Natural killer cell treated with Interleukin-12 subunit alpha and Interleukin-12 subunit beta and Interleukin-15 and Interleukin-18, amount 100 ng/mL, for 72 hours (primary cell): ENCODE measurements at regions not wholly inside any gene's neighbourhood (a gene's known extent, or its start where the extent isn't known, plus 50 kb on each side); places are given as distances from the start of the nearest gene placed in this dataset.
"Not testable (repeated sequence)": the region's sequence is repeated elsewhere in the genome, so short reads cannot be mapped to it uniquely, and the experiment has no call there.

Experiments used
- ATAC-seq, 2 donors: fragments of 150-1000 bp; cut with Tn5 transposase in 1 of 2; sonication (Bioruptor Pico), chemical (Tn5 transposase) in 1 of 2; 2 replicates each; pipeline ENCODE4 v1.10.0; 2021
- DNase-seq: peaks from one replicate; pipeline ENCODE4 v3.0.0; 2022; ENCODE audit warnings: low spot score
- H3K27ac Mint-ChIP-seq, 2 donors: 1 replicate in 1 of 2; 2 replicates in 1 of 2; pipeline ENCODE4 v1.8.0; 2022; ENCODE audit warnings: mixed read lengths in 2 of 2, mild to moderate bottlenecking in 1 of 2, moderate library complexity in 1 of 2
- H3K27me3 Mint-ChIP-seq, 2 donors: 1 replicate in 1 of 2; 2 replicates in 1 of 2; pipeline ENCODE4 v1.8.0; 2022; ENCODE audit warnings: mixed read lengths in 2 of 2
- H3K36me3 Mint-ChIP-seq: one replicate; pipeline ENCODE4 v1.8.0; 2022; ENCODE audit warnings: mixed read lengths
- H3K4me1 Mint-ChIP-seq, 2 donors: 1 replicate in 1 of 2; 2 replicates in 1 of 2; pipeline ENCODE4 v1.8.0; 2022; ENCODE audit warnings: low read depth in 2 of 2, mixed read lengths in 2 of 2, mild to moderate bottlenecking in 1 of 2
- H3K4me3 Mint-ChIP-seq: one replicate; pipeline ENCODE4 v1.8.0; 2022; ENCODE audit warnings: mixed read lengths
- H3K9me3 Mint-ChIP-seq: 2 replicates; pipeline ENCODE4 v1.8.0; 2022; ENCODE audit warnings: mixed read lengths

DNA sequence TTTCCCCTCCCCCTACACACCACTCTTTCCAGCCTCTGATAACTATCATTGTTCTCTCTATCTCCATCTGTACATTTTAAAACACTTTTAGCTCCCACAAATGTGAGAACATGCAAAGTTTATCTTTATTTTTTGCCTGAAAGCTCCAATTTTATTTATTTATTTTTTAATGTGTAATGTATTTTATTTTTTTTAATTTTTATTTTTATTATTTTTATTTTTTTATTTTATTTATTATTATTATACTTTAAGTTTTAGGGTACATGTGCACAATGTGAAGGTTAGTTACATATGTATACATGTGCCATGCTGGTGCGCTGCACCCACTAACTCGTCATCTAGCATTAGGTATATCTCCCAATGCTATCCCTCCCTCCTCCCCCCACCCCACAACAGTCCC, 340.3 kb upstream of the RIOK2 start:
- not testable (repeated sequence) for H3K36me3 Mint-ChIP-seq, DNase-seq, H3K27me3 Mint-ChIP-seq, H3K9me3 Mint-ChIP-seq, H3K4me3 Mint-ChIP-seq, H3K27ac Mint-ChIP-seq, ATAC-seq, H3K4me1 Mint-ChIP-seq

DNA sequence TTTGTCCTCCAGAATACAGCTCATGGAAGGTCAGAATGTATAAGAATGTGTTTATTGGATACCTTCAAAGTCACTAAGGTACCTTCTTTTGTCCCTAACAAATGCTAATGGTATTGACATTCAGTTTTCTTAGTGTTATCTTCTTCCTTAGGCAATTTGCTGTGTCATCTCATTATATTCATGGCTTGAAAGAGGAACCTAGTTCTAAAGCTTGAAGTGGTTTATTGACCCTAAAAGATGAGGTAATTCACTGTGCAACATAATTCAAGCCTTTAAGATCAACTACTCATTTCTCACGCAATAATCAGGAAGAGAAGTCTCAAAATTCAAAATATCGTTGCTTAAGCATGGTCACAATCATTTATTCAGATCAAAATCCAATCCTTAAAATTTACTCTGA, 342.7 kb upstream of the RIOK2 start:
- no peak for DNase-seq
- Mint-ChIP-seq H3K4me1 (no peaks in the 10 kb centered on the region), H3K27ac (no peak overlapping the region), H3K36me3 (no peaks in the 10 kb centered on the region), H3K9me3 (no peaks in the 10 kb centered on the region), H3K27me3 (peaks cover 0 to 3% of the 10 kb centered on the region in 2 donors), H3K4me3 (no peak overlapping the region)
- no peak for ATAC-seq

GRCh38 chr5:97528941-97529340, 345.9 kb upstream of the RIOK2 start:
- Mint-ChIP-seq H3K36me3 (no peaks in the 10 kb centered on the region), H3K4me3 (no peak overlapping the region), H3K27ac (no peak overlapping the region), H3K4me1 (peaks cover 11 to 16% of the 10 kb centered on the region in 2 donors), H3K9me3 (peaks cover 2% of the 10 kb centered on the region), H3K27me3 (peaks cover 0 to 3% of the 10 kb centered on the region in 2 donors)
- DNase-seq (no peak), ATAC-seq (no peak)

- no peak for ATAC-seq
- Mint-ChIP-seq H3K27me3 (peaks cover 0 to 3% of the 10 kb centered on the region in 2 donors), H3K9me3 (peaks cover 2% of the 10 kb centered on the region), H3K36me3 (no peaks in the 10 kb centered on the region), H3K27ac (no peak overlapping the region), H3K4me3 (no peak overlapping the region), H3K4me1 (peaks cover 17 to 20% of the 10 kb centered on the region in 2 donors)
- no peak for DNase-seq
Observed at GRCh38 chr5:97529354-97529985, 346.4 kb upstream of the RIOK2 start.

DNA sequence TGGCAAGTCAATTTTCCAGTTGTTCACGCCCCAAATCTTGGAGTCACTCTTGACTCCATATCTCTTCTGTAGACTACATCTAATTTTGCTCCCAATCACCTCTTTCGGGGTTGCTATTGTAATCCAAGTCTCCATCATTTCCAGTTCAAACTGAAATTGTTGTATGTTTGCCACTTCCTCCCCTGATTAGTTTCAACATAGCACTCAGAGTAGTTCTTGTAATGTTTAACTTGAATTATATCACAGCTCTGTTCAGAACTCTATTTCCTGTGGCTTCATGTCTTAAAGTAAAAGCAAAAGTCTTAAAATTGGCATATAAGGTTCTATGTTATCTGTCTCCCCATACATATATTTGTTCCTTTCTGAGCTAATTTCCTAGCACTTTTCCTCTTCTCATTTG, 348.5 kb upstream of the RIOK2 start:
- ATAC-seq (no peak), DNase-seq (no peak)
- Mint-ChIP-seq H3K4me3 (no peak overlapping the region), H3K4me1 (peaks cover 19 to 22% of the 10 kb centered on the region in 2 donors), H3K27me3 (no peaks in the 10 kb centered on the region), H3K36me3 (no peaks in the 10 kb centered on the region), H3K27ac (peak overlapping the region in 1 of 2 donors; percentile 2), H3K9me3 (peaks cover 2% of the 10 kb centered on the region)

GRCh38 chr5:97534166-97534565, 351.1 kb upstream of the RIOK2 start:
- DNase-seq: no peak
- Mint-ChIP-seq H3K4me3 (no peak overlapping the region), H3K36me3 (no peaks in the 10 kb centered on the region), H3K27me3 (no peaks in the 10 kb centered on the region), H3K27ac (peak overlapping the region in 1 of 2 donors; percentile 14), H3K4me1 (peaks cover 22 to 28% of the 10 kb centered on the region in 2 donors), H3K9me3 (peaks cover 2% of the 10 kb centered on the region)
- peak; percentile 68 to 85 for ATAC-seq

- DNase-seq (no peak), ATAC-seq (no peak)
- Mint-ChIP-seq H3K9me3 (no peaks in the 10 kb centered on the region), H3K36me3 (no peaks in the 10 kb centered on the region), H3K27ac (no peak overlapping the region), H3K4me3 (no peak overlapping the region), H3K27me3 (no peaks in the 10 kb centered on the region), H3K4me1 (peaks cover 19 to 24% of the 10 kb centered on the region in 2 donors)
Observed at GRCh38 chr5:97536683-97537082, 353.6 kb upstream of the RIOK2 start.

DNA sequence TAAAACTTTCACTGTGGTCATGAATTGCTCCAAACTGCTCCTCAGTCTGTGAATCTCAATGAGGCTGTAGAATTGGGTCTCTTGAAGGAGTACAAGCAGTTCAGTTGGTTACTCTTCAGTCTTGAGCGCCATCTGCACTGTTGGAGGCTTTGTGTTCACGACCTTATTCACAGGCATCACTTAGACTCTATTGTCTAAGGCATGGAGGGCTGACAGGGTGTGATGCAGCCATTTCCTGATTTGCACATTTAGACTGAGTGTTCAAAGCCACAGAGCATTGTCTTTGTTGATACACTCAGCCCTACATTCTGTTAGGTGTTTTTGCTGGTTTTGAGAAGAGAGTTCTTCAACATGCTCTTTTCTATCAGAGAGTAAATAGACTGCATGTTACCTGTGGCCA, 355.9 kb upstream of the RIOK2 start:
- H3K9me3 Mint-ChIP-seq: no peaks in the 10 kb centered on the region
- H3K36me3 Mint-ChIP-seq: no peaks in the 10 kb centered on the region
- H3K4me1 Mint-ChIP-seq: peaks cover 15 to 16% of the 10 kb centered on the region in 2 donors
- no peak overlapping the region for H3K4me3 Mint-ChIP-seq
- DNase-seq (no peak), ATAC-seq (peak in 1 of 2 donors; percentile 62)
- no peak overlapping the region for H3K27ac Mint-ChIP-seq
- H3K27me3 Mint-ChIP-seq: no peaks in the 10 kb centered on the region

DNA sequence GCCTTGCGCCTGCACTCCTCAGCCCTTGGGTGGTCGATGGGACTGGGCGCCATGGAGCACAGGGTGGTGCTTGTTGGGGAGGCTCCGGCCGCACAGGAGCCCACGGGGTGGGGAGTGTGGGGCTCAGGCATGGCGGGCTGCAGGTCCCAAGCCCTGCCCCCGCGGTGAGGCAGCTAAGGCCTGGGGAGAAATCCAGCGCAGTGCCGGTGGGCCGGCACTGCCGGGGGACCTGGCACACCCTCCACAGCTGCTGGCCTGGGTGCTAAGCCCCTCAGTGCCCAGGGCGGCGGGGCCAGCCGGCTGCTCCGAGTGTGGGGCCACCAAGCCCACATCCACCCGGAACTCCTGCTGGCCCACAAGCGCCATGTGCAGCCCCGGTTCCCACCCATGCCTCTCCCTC, 358.8 kb upstream of the RIOK2 start:
- Mint-ChIP-seq H3K9me3 (no peaks in the 10 kb centered on the region), H3K36me3 (no peaks in the 10 kb centered on the region), H3K27me3 (no peaks in the 10 kb centered on the region), H3K4me3 (no peak overlapping the region), H3K27ac (no peak overlapping the region), H3K4me1 (peaks cover 9 to 10% of the 10 kb centered on the region in 2 donors)
- ATAC-seq (no peak), DNase-seq (no peak)

GRCh38 chr5:97542469-97542868, 359.4 kb upstream of the RIOK2 start:
- DNase-seq: no peak
- H3K4me3 Mint-ChIP-seq: no peak overlapping the region
- H3K36me3 Mint-ChIP-seq: no peaks in the 10 kb centered on the region
- ATAC-seq: no peak
- H3K27me3 Mint-ChIP-seq: no peaks in the 10 kb centered on the region
- peaks cover 4% of the 10 kb centered on the region for H3K9me3 Mint-ChIP-seq
- no peak overlapping the region for H3K27ac Mint-ChIP-seq
- H3K4me1 Mint-ChIP-seq: peaks cover 14 to 15% of the 10 kb centered on the region in 2 donors

- Mint-ChIP-seq H3K27me3 (no peaks in the 10 kb centered on the region), H3K4me1 (peaks cover 15 to 19% of the 10 kb centered on the region in 2 donors), H3K27ac (no peak overlapping the region), H3K4me3 (no peak overlapping the region), H3K9me3 (peaks cover 4% of the 10 kb centered on the region), H3K36me3 (no peaks in the 10 kb centered on the region)
- ATAC-seq (no peak), DNase-seq (no peak)
Observed at GRCh38 chr5:97543166-97543565, 360.1 kb upstream of the RIOK2 start.

- no peaks in the 10 kb centered on the region for H3K27me3 Mint-ChIP-seq
- H3K4me3 Mint-ChIP-seq: no peak overlapping the region
- no peaks in the 10 kb centered on the region for H3K36me3 Mint-ChIP-seq
- H3K4me1 Mint-ChIP-seq: peaks cover 15 to 22% of the 10 kb centered on the region in 2 donors
- no peak for ATAC-seq
- no peak for DNase-seq
- no peak overlapping the region for H3K27ac Mint-ChIP-seq
- H3K9me3 Mint-ChIP-seq: peaks cover 9% of the 10 kb centered on the region
Observed at GRCh38 chr5:97544240-97544639, 361.2 kb upstream of the RIOK2 start.

- DNase-seq (no peak), ATAC-seq (no peak)
- H3K36me3 Mint-ChIP-seq: no peaks in the 10 kb centered on the region
- H3K4me3 Mint-ChIP-seq: no peak overlapping the region
- peaks cover 9% of the 10 kb centered on the region for H3K9me3 Mint-ChIP-seq
- H3K4me1 Mint-ChIP-seq: peaks cover 13 to 18% of the 10 kb centered on the region in 2 donors
- H3K27me3 Mint-ChIP-seq: no peaks in the 10 kb centered on the region
- no peak overlapping the region for H3K27ac Mint-ChIP-seq
Observed at GRCh38 chr5:97544678-97545077, 361.6 kb upstream of the RIOK2 start.

DNA sequence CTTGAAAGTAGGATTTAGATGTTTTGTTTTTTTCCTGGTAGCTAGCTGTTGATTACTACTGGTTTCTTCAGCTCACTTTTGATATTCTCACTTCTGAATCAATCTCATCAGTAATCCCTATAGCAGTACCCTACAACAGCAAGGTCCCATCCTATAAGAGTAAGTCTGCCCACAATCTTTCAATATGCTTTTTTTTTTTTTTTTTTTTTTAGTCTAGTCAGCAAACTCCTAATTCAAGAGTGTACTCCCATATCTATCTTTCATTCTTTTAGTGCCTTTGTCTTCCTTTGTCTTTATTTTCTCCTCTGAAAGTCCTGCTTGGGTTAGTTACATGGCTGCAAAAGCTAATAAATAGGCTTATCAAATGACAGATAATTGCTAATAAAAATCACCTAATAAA, 362.4 kb upstream of the RIOK2 start:
- DNase-seq (no peak), ATAC-seq (no peak)
- Mint-ChIP-seq H3K27me3 (no peaks in the 10 kb centered on the region), H3K4me1 (peaks cover 13 to 18% of the 10 kb centered on the region in 2 donors), H3K4me3 (no peak overlapping the region), H3K9me3 (peaks cover 9% of the 10 kb centered on the region), H3K27ac (no peak overlapping the region), H3K36me3 (no peaks in the 10 kb centered on the region)
